Central memory CD8-positive, alpha-beta T cell (primary cell): ENCODE measurements at regions not wholly inside any gene's neighbourhood (a gene's known extent, or its start where the extent isn't known, plus 50 kb on each side); places are given as distances from the start of the nearest gene placed in this dataset.
"Not testable (repeated sequence)": the region's sequence is repeated elsewhere in the genome, so short reads cannot be mapped to it uniquely, and the experiment has no call there.

Source experiments
- ATAC-seq: fragments of 150-1000 bp; cut with Tn5 transposase; replicated peaks from 2 replicates; pipeline ENCODE4 v1.10.0; 2022; ENCODE audit warnings: mild to moderate bottlenecking, moderate FRiP score, moderate number of reproducible peaks; ENCODE audit not compliant: poor library complexity, severe bottlenecking; ENCODE audit errors: extremely low read depth
- DNase-seq, 2 donors: peaks; one replicate each; pipeline ENCODE4 v3.0.0; 2021; ENCODE audit warnings: low spot score in 2 of 2
- H3K27ac Mint-ChIP-seq: one replicate; pipeline ENCODE4 v1.8.0; 2022; ENCODE audit warnings: low read depth, mild to moderate bottlenecking, moderate library complexity, mixed read lengths
- H3K27me3 Mint-ChIP-seq: one replicate; pipeline ENCODE4 v1.8.0; 2022; ENCODE audit warnings: mixed read lengths
- H3K36me3 Mint-ChIP-seq: one replicate; pipeline ENCODE4 v1.8.0; 2022; ENCODE audit warnings: mild to moderate bottlenecking, moderate library complexity, mixed read lengths; ENCODE audit not compliant: insufficient read depth
- H3K4me1 Mint-ChIP-seq: one replicate; pipeline ENCODE4 v1.8.0; 2022; ENCODE audit warnings: mixed read lengths
- H3K4me3 Mint-ChIP-seq: one replicate; pipeline ENCODE4 v1.8.0; 2022; ENCODE audit warnings: mild to moderate bottlenecking, moderate library complexity, mixed read lengths
- H3K9me3 Mint-ChIP-seq: one replicate; pipeline ENCODE4 v1.8.0; 2022; ENCODE audit warnings: mixed read lengths

DNA sequence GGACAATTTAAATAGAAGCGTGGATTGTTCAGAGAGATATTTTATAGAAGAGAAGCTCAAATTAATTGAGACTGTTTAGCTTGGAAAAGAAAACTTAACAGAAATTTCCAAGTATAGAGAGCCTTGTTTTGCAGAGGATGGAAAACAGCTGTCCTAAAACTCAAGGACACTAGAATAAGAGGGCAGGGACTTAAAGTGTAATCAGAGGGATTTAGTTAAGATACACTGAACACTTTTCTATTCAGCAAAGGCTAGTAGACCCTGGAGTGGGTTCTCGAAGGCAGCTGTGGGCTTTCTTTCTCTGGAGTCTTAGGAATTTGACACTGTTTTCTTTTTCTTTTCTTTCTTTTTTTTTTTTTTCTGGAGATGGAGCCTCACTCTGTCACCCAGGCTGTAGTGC, 92.7 kb upstream of the ARX start:
- Mint-ChIP-seq H3K36me3 (no peaks in the 10 kb centered on the region), H3K4me3 (no peak overlapping the region), H3K27me3 (no peaks in the 10 kb centered on the region), H3K27ac (no peak overlapping the region), H3K9me3 (no peaks in the 10 kb centered on the region), H3K4me1 (no peaks in the 10 kb centered on the region)
- ATAC-seq (no peak), DNase-seq (no peak)

DNA sequence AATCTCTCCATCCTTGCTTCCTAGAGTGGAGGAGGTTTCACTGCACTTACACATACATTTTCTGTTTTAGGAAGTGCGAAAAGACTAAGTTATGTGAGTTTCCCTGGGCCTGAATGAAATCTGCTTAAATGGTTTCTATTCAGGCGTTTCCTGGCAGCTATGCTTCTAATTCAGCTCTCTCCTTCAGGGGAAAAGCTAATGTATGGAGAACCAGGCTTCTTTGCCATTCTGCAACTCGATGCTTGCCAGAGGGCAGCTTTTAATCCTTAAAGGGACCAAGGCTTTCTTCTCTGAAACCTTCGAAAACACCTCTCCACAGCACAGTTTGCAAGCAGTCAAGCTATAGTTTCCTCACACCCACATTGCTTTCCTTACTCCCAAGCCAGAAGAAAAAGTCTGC, 89.5 kb upstream of the ARX start:
- Mint-ChIP-seq H3K4me1 (no peaks in the 10 kb centered on the region), H3K27ac (no peak overlapping the region), H3K4me3 (no peak overlapping the region), H3K9me3 (no peaks in the 10 kb centered on the region), H3K27me3 (no peaks in the 10 kb centered on the region), H3K36me3 (no peaks in the 10 kb centered on the region)
- DNase-seq (no peak), ATAC-seq (no peak)

DNA sequence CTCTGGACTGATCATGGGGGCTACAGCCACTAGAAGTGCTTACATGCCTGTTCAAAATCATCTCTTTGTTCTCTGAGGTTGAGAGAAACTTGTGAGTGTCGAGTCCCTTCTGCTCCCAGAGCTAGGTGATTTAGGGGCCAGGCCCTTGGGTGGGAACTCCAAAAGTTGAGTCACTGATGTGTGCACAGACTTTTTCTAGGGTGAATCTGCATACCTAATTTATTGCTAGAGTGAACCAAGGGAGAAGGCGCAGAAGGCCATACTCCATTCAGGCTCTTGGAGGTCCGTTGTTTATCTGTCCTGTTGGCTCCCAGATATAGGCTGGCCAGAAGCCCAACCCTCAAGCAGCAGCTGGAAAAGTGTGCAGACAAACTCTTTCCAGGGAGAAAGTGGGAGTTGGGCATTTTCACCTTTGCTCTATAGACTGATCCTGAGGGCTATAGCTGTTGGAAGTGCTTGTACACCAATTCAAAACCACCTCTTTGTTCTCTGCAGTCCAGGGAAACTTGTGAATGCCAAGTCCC, 80.8 kb upstream of the ARX start:
- Mint-ChIP-seq H3K4me1 (no peaks in the 10 kb centered on the region), H3K9me3 (no peaks in the 10 kb centered on the region), H3K27ac (no peak overlapping the region), H3K27me3 (peaks cover 32% of the 10 kb centered on the region), H3K36me3 (no peaks in the 10 kb centered on the region), H3K4me3 (no peak overlapping the region)
- ATAC-seq (no peak), DNase-seq (no peak)

DNA sequence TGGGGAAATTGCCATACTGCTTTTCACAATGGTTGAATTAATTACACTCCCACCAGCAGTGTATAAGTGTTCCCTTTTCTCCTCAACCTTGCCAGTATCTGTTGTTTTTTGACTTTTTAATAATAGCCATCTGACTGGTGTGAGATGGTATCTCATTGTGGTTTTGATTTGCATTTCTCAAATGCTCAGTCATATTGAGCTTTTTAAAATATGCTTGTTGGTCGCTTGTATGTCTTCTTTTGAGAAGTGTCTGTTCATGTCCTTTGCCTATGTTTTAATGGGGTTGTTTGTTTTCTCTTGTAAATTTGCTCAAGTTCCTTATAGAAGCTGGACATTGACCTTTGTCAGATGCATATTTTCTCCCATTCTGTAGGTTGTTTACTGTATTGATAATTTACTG, 75.4 kb upstream of the ARX start:
- not testable (repeated sequence) for H3K4me1 Mint-ChIP-seq, ATAC-seq, DNase-seq, H3K27ac Mint-ChIP-seq, H3K9me3 Mint-ChIP-seq, H3K4me3 Mint-ChIP-seq, H3K36me3 Mint-ChIP-seq
- peaks cover 28% of the 10 kb centered on the region for H3K27me3 Mint-ChIP-seq

DNA sequence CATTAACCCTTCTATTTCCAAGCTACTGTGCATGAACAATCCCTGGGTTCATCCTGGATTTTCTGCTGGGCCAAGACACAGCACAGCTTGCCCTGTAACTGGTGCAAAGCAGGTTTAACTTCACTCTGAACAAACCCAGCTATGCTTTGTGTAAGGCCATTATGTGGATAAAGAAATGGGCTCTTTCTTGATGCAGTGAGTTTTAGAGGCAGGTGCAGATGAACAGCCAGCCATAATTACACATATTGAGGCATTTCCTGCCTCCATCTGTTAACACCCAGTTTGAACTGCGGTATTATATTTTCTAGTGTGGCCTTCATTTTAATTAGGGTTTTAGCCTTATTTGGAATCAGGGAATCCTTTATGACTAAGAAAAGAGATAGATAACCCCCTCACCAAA, 68.7 kb upstream of the ARX start:
- DNase-seq (no peak), ATAC-seq (no peak)
- H3K9me3 Mint-ChIP-seq = peaks cover 5% of the 10 kb centered on the region
- no peak overlapping the region for H3K4me3 Mint-ChIP-seq
- H3K27ac Mint-ChIP-seq = no peak overlapping the region
- no peaks in the 10 kb centered on the region for H3K36me3 Mint-ChIP-seq
- peaks cover 8% of the 10 kb centered on the region for H3K27me3 Mint-ChIP-seq
- no peaks in the 10 kb centered on the region for H3K4me1 Mint-ChIP-seq

DNA sequence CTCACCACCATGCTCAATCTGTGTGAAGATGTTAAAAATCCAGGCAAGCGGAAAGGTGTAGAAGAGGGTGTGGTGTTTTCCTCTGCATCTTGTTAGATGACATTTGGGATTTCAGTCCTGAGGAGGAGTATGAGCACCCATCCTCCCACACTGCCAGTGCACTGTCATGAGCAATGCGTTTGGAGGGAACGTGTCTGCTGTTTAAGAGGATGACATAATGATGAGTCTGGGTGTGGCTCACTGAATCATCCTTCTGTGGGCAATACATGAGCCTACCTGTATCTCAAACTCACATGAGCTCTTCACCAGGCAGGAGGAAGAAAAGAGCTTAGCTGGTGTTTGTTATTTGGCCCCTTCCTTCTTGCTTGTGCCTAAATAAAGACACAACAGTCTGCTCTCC, 67.9 kb upstream of the ARX start:
- Mint-ChIP-seq H3K4me3 (no peak overlapping the region), H3K27ac (no peak overlapping the region), H3K4me1 (no peaks in the 10 kb centered on the region), H3K9me3 (no peaks in the 10 kb centered on the region), H3K36me3 (no peaks in the 10 kb centered on the region), H3K27me3 (peaks cover under 1% of the 10 kb centered on the region)
- DNase-seq (no peak), ATAC-seq (no peak)

DNA sequence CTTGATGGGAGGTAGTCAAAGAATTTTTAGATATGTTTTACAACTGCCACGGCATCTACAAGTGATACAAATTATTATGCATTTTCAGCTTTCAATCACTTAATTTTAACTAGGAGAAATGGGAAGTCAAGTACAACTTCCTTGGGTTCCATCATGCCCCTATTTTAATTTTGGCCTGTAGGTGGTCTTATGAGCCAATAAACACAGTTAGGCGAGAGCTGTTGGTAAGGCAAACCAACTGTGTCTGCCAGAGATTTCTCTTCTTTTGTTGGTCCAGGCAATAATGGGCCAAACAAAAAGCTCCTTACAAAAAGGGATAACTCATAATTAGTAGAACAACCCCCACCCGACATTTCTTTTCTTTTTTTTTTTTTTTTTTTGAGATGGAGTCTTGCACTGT, 63.3 kb upstream of the ARX start:
- no peaks in the 10 kb centered on the region for H3K9me3 Mint-ChIP-seq
- H3K27ac Mint-ChIP-seq = no peak overlapping the region
- no peaks in the 10 kb centered on the region for H3K4me1 Mint-ChIP-seq
- H3K27me3 Mint-ChIP-seq = no peaks in the 10 kb centered on the region
- ATAC-seq = no peak
- DNase-seq = no peak
- no peaks in the 10 kb centered on the region for H3K36me3 Mint-ChIP-seq
- no peak overlapping the region for H3K4me3 Mint-ChIP-seq

DNA sequence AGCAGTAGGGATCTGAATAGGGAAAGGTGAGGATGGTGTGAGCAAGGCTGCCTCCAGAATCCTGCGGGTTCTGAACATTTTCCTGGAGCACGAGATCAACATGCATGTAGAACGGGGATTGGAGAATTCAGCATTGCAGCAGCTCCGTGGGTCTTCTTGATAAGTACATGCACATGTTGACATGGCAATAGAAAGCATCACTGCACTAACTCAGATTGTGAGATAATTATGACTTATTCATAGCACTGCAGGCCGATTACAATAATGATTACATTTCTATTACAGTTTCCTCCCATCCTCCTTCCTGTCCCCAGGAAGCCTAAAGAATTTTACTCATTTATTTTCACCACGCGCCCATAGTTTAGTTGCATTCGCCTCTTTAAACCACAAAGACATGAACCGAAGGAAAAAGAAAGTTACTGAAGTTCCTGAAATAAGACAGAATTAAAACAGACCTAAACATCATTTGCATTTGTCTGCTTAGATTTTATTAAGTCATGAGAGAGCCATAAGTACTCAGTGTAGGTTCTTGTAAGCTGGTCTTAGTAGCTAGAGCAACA, 61.3 kb upstream of the ARX start:
- Mint-ChIP-seq H3K27me3 (no peaks in the 10 kb centered on the region), H3K27ac (no peak overlapping the region), H3K4me3 (no peak overlapping the region), H3K4me1 (no peaks in the 10 kb centered on the region), H3K9me3 (no peaks in the 10 kb centered on the region), H3K36me3 (no peaks in the 10 kb centered on the region)
- no peak for DNase-seq
- ATAC-seq = no peak

DNA sequence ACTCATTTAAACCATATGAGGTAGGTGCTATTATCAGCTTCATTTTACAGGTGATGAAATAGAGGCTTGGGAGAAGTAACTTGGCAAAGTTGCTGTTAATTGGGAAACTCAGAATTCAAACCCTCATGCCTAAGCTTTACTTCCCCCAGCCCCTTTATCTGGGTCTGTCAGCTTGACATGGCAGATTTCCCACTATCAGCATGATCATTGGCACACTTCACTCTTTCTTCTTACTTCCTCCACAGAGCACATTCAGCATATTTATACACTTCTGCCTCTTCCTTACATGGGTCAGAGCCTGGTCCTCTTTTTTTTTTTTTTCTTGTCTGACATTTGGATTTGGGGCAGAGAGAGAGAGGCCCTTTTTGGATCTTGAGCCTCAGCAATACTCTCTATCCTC, 56.5 kb upstream of the ARX start:
- Mint-ChIP-seq H3K4me1 (peaks cover 10% of the 10 kb centered on the region), H3K27ac (no peak overlapping the region), H3K36me3 (no peaks in the 10 kb centered on the region), H3K4me3 (no peak overlapping the region), H3K9me3 (no peaks in the 10 kb centered on the region), H3K27me3 (no peaks in the 10 kb centered on the region)
- ATAC-seq = no peak
- no peak for DNase-seq

DNA sequence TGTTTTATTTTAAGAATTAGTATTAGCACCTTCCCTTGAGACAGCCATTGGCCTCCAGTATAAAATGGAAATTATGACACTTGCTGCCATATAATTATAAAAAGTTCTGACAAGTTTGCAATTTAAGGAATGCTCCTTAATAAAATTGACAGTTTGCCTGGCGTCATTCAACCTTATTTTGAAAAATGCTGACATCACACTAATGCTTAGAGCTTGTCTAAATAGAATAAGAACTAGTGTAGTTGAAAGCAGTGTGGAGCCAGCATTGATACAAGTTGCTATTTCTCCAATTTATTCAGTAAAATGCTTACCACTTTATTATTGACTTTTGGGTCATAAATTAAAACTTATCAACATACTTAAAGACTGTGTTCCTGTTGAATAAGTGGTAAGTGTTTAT, 54.3 kb upstream of the ARX start:
- Mint-ChIP-seq H3K36me3 (no peaks in the 10 kb centered on the region), H3K4me3 (no peak overlapping the region), H3K27me3 (no peaks in the 10 kb centered on the region), H3K4me1 (peaks cover 10% of the 10 kb centered on the region), H3K9me3 (no peaks in the 10 kb centered on the region), H3K27ac (peak overlapping the region; percentile 95)
- DNase-seq (no peak), ATAC-seq (no peak)

DNA sequence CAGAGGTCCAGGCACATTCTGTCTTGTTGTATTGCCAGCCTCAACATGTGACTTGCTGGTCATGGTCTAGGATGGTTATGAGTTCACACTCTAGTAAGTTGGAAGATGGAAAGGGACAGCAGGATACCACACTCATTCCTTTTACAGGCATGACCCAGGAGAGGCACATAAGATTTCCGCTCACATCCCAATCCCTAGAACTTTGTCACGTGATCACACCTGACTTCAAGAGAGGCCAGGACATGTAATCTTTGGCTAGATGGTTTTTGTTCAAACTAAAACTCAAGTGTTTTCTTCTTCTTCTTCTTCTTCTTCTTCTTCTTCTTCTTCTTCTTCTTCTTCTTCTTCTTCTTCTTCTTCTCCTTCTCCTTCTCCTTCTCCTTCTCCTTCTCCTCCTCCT, 53.4 kb upstream of the ARX start:
- ATAC-seq = no peak
- Mint-ChIP-seq H3K36me3 (no peaks in the 10 kb centered on the region), H3K27ac (peak overlapping the region; percentile 95)

DNA sequence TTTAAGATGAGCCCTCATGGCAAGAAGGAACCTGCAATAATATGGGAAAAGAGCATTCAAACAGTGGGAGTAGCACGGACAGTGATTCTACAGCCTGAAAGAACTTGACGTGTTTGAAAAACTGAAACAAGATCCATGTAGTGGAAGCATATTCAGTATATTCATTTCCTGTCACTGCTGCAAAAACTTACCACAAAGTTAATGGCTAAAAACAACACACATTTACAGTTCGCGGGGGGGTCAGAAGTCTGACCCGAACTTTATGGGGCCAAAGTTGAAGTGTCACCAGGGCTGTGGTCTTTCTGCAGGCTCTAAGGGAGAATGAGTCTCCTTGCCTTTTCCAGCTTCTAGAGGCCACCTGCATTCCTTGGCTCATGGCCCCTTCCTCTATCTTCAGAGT, 52.6 kb upstream of the ARX start:
- ATAC-seq (no peak), DNase-seq (no peak)
- Mint-ChIP-seq H3K4me1 (peaks cover 10% of the 10 kb centered on the region), H3K36me3 (no peaks in the 10 kb centered on the region), H3K9me3 (no peaks in the 10 kb centered on the region), H3K27me3 (no peaks in the 10 kb centered on the region), H3K27ac (peak overlapping the region; percentile 84), H3K4me3 (peak overlapping the region; percentile 59)

More for the DNA sequence above, 53.4 kb upstream of the ARX start:
- no peak for DNase-seq
- Mint-ChIP-seq H3K4me3 (no peak overlapping the region), H3K4me1 (peaks cover 10% of the 10 kb centered on the region), H3K9me3 (no peaks in the 10 kb centered on the region), H3K27me3 (no peaks in the 10 kb centered on the region)

DNA sequence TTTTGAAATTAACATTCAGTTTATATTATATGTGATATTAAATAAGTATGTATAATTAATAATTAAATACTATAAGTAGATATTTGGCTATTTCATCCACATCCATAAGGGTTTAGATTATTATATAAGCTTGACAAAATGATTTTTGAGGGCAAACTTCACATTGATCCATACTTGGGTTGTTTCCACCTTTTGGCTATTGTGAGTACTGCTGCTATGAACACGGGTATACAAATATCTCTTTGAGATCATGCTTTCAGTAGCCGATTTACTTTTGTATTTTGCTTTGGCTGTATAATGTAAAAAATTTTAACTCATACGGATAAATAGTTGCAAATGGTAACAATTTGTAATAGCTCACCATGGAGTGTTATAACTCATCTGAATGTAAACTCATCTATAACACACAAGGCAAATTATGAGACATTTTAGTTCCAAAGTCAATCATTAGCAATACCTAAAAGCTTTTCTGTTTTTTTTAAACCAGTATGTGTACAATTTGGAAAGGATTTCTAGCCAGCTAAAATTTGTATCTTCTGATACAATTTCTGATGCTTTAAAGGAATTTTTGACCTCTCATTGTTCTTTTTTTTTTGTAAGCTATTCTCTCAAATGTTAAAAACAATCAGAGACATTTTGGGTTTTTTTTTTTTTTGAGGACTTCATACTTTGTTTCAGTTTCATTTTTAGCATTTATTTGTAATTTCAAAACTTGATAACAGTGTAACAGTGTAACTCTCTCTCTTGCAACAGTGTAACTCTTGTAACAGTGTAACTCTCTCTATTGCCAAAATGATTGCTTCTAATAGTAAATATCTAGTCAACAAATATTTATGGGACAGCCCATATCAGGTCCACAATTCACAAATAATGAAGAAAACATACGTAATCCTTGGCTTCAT, 51.8 kb upstream of the ARX start:
- H3K27ac Mint-ChIP-seq = peak overlapping the region; percentile 84
- H3K36me3 Mint-ChIP-seq = no peaks in the 10 kb centered on the region
- H3K4me1 Mint-ChIP-seq = peaks cover 10% of the 10 kb centered on the region
- no peak for DNase-seq
- peak overlapping the region; percentile 59 for H3K4me3 Mint-ChIP-seq
- no peaks in the 10 kb centered on the region for H3K9me3 Mint-ChIP-seq
- no peaks in the 10 kb centered on the region for H3K27me3 Mint-ChIP-seq
- peak; percentile 68 for ATAC-seq
